ENCODE measurements at regions not wholly inside any gene's neighbourhood (a gene's known extent, or its start where the extent isn't known, plus 50 kb on each side); places are given as distances from the start of the nearest gene placed in this dataset.

GRCh38 chr1:38331496-38332210 lies 285.1 kb upstream of the POU3F1 start (continued):
- TF ChIP-seq, protein P1, sequence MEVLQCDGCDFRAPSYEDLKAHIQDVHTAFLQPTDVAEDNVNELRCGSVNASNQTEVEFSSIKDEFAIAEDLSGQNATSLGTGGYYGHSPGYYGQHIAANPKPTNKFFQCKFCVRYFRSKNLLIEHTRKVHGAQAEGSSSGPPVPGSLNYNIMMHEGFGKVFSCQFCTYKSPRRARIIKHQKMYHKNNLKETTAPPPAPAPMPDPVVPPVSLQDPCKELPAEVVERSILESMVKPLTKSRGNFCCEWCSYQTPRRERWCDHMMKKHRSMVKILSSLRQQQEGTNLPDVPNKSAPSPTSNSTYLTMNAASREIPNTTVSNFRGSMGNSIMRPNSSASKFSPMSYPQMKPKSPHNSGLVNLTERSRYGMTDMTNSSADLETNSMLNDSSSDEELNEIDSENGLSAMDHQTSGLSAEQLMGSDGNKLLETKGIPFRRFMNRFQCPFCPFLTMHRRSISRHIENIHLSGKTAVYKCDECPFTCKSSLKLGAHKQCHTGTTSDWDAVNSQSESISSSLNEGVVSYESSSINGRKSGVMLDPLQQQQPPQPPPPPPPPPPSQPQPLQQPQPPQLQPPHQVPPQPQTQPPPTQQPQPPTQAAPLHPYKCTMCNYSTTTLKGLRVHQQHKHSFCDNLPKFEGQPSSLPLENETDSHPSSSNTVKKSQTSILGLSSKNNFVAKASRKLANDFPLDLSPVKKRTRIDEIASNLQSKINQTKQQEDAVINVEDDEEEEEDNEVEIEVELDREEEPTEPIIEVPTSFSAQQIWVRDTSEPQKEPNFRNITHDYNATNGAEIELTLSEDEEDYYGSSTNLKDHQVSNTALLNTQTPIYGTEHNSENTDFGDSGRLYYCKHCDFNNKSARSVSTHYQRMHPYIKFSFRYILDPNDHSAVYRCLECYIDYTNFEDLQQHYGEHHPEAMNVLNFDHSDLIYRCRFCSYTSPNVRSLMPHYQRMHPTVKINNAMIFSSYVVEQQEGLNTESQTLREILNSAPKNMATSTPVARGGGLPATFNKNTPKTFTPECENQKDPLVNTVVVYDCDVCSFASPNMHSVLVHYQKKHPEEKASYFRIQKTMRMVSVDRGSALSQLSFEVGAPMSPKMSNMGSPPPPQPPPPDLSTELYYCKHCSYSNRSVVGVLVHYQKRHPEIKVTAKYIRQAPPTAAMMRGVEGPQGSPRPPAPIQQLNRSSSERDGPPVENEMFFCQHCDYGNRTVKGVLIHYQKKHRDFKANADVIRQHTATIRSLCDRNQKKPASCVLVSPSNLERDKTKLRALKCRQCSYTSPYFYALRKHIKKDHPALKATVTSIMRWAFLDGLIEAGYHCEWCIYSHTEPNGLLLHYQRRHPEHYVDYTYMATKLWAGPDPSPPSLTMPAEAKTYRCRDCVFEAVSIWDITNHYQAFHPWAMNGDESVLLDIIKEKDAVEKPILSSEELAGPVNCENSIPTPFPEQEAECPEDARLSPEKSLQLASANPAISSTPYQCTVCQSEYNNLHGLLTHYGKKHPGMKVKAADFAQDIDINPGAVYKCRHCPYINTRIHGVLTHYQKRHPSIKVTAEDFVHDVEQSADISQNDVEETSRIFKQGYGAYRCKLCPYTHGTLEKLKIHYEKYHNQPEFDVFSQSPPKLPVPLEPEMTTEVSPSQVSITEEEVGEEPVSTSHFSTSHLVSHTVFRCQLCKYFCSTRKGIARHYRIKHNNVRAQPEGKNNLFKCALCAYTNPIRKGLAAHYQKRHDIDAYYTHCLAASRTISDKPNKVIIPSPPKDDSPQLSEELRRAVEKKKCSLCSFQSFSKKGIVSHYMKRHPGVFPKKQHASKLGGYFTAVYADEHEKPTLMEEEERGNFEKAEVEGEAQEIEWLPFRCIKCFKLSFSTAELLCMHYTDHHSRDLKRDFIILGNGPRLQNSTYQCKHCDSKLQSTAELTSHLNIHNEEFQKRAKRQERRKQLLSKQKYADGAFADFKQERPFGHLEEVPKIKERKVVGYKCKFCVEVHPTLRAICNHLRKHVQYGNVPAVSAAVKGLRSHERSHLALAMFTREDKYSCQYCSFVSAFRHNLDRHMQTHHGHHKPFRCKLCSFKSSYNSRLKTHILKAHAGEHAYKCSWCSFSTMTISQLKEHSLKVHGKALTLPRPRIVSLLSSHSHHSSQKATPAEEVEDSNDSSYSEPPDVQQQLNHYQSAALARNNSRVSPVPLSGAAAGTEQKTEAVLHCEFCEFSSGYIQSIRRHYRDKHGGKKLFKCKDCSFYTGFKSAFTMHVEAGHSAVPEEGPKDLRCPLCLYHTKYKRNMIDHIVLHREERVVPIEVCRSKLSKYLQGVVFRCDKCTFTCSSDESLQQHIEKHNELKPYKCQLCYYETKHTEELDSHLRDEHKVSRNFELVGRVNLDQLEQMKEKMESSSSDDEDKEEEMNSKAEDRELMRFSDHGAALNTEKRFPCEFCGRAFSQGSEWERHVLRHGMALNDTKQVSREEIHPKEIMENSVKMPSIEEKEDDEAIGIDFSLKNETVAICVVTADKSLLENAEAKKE (CRISPR knock-in tag; IDR thresholded peaks at IDR 0.05) = no peak
- TF ChIP-seq CREB1 (CRISPR knock-in tag; IDR thresholded peaks at IDR 0.05; ENCODE audit: low read depth) = no peak
- no peak for TF ChIP-seq EZH2 (IDR thresholded peaks at IDR 0.05; ENCODE audit: low read depth, unreplicated experiment)

DNA sequence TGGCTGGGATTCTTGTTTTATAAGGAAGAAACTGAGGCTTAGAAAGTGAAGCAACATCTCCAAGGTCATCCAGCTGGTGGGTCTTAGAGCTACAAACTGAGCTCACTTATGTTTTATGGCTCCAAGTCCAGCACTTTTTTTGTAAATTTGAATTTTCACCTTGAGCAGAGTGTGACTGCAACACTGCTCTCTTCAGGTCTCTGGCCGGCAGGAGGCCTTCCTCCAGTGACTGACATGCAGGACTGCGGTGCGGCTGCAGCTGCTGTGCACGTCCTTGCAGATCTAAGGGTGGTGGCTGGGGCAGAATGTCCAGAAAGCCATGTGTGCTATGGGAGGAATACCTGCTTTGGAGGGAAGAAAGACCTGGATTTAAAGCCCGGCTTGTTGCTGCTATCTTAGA lies 284.2 kb upstream of the POU3F1 start:
- Mint-ChIP-seq H3K27me3 (ENCODE audit: insufficient read depth, low read depth, poor library complexity) (peaks cover 3% of the 10 kb centered on the region), H3K4me1 (peaks cover 5% of the 10 kb centered on the region; the same call in 1 of the 3 replicates), H3K9me3 (no peaks in the 10 kb centered on the region; the same call in 2 of the 3 replicates), H3K4me3 (no peak overlapping the region), H3K27ac (no peak overlapping the region), H3K36me3 (ENCODE audit: low read depth) (no peaks in the 10 kb centered on the region; the same call in 2 of the 3 replicates)
- Histone ChIP-seq H3K27me3 (ENCODE audit: insufficient read depth) (no peaks in the 10 kb centered on the region), H3K4me2 (no peak overlapping the region), H3K27ac (ENCODE audit: low read depth) (no peak overlapping the region), H4K20me1 (replicated peaks; ENCODE audit: insufficient read depth) (no peaks in the 10 kb centered on the region), H3K9me2 (ENCODE audit: insufficient read depth) (peaks cover 22% of the 10 kb centered on the region; the same call in 1 of the 2 replicates), H3K4me3 (no peak overlapping the region), H3K36me3 (ENCODE audit: insufficient read depth) (no peaks in the 10 kb centered on the region), H3F3A (replicated peaks; ENCODE audit: low read depth) (no peaks in the 10 kb centered on the region), H2AFZ (no peak overlapping the region), H3K79me2 (replicated peaks; ENCODE audit: insufficient read depth) (no peaks in the 10 kb centered on the region), H3K4me1 (ENCODE audit: insufficient read depth) (no peaks in the 10 kb centered on the region)
- DNase-seq (ENCODE audit: low spot score) = no peak
- no peak for ATAC-seq
- TF ChIP-seq, protein P1 (CRISPR knock-in tag; IDR thresholded peaks at IDR 0.05) = no peak
- TF ChIP-seq EZH2phosphoT487 (IDR thresholded peaks at IDR 0.05; ENCODE audit: unreplicated experiment) (no peak), CREB1 (CRISPR knock-in tag; IDR thresholded peaks at IDR 0.05; ENCODE audit: low read depth) (no peak), STAT1 (IDR thresholded peaks at IDR 0.05; ENCODE audit: unreplicated experiment) (no peak), JUNB (IDR thresholded peaks at IDR 0.05; ENCODE audit: unreplicated experiment) (no peak), NANOG (IDR thresholded peaks at IDR 0.05; ENCODE audit: borderline replicate concordance) (no peak), ZNF114 (CRISPR knock-in tag; IDR thresholded peaks at IDR 0.05) (no peak), EZH2 (IDR thresholded peaks at IDR 0.05; ENCODE audit: low read depth, unreplicated experiment) (no peak), POLR2AphosphoS5 (IDR thresholded peaks at IDR 0.05; ENCODE audit: low read depth) (no peak), ZNF331 (CRISPR knock-in tag; IDR thresholded peaks at IDR 0.05; ENCODE audit: low read depth) (no peak)

Data from GM23338 (cell line).